ENCODE measurements at regions not wholly inside any gene's neighbourhood (a gene's known extent, or its start where the extent isn't known, plus 50 kb on each side); places are given as distances from the start of the nearest gene placed in this dataset.
"Not testable (repeated sequence)": the region's sequence is repeated elsewhere in the genome, so short reads cannot be mapped to it uniquely, and the experiment has no call there.

- FAIRE-seq (no peak), DNase-seq (ENCODE audit: insufficient read length, low spot score) (no peak)
- TF ChIP-seq, protein P1, sequence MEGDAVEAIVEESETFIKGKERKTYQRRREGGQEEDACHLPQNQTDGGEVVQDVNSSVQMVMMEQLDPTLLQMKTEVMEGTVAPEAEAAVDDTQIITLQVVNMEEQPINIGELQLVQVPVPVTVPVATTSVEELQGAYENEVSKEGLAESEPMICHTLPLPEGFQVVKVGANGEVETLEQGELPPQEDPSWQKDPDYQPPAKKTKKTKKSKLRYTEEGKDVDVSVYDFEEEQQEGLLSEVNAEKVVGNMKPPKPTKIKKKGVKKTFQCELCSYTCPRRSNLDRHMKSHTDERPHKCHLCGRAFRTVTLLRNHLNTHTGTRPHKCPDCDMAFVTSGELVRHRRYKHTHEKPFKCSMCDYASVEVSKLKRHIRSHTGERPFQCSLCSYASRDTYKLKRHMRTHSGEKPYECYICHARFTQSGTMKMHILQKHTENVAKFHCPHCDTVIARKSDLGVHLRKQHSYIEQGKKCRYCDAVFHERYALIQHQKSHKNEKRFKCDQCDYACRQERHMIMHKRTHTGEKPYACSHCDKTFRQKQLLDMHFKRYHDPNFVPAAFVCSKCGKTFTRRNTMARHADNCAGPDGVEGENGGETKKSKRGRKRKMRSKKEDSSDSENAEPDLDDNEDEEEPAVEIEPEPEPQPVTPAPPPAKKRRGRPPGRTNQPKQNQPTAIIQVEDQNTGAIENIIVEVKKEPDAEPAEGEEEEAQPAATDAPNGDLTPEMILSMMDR (IDR thresholded peaks at IDR 0.05; ENCODE audit: insufficient read depth, missing control alignments): no peak
Measured at GRCh38 chr18:54465502-54465901, 107.8 kb downstream of the C18orf54 start.

DNA sequence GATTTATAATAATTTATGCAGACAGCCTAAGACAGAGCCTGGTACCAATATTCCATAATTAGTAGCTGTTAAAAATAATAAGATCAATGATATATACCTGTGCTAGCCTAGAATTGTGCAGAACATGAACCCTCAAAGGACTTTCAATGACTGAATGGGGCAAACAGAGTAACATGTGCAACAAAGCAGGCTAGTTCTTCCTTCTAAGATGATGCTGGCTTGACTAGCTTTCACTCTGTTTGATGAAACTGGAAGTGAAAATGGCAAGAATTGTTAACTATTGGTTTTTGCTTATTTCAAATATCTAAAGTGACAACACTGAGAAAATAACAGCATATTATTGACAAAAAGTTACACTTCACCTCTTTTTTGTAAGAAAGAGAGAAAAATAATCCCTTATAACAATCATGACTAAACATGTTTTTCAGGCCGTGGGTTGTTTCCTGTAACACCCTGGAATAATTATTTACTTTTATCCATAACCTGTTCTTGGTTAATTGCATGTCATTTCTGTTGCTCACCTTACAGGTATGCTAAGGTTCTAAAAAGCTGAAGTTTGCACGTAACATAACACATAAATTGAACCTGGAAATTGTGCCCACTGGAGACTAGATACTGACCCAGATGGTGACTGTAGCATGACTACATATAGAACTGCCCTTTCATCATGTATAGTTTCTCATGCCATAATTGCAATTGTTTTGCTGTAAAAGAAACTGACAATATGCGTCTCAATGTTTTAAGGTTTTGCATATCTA is 108.7 kb downstream of the C18orf54 start:
- peak; percentile 97 for FAIRE-seq
- TF ChIP-seq, protein P1 (IDR thresholded peaks at IDR 0.05; ENCODE audit: insufficient read depth, missing control alignments): no peak
- no peak for DNase-seq (ENCODE audit: insufficient read length, low spot score)

- no peak for DNase-seq (ENCODE audit: insufficient read length, low spot score)
- no peak for FAIRE-seq
- TF ChIP-seq, protein P1 (IDR thresholded peaks at IDR 0.05; ENCODE audit: insufficient read depth, missing control alignments): no peak
Measured at GRCh38 chr18:54479365-54479764, 111.7 kb upstream of the DYNAP start.

DNA sequence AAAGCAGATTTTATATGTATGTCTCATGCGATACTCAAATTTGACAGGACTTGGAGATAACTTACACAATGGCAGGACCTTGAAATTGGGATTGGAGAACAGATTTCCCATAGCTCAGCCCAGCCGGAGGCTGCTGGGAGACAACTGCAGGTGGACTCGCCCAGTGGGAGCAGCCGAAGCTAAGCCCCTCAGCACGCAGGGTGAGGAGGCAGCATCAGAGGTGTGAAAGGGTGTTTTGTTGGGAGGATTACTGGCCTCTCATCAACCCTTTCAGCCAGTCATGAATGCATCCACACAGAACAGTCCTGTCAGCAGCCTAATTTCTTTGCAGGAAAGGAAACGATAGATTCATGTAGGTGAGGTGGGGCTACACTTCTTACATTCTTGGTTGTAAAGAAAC is 110.4 kb upstream of the DYNAP start:
- DNase-seq (ENCODE audit: insufficient read length, low spot score) (no peak), FAIRE-seq (peak; percentile 41)
- TF ChIP-seq, protein P1 (IDR thresholded peaks at IDR 0.05; ENCODE audit: insufficient read depth, missing control alignments): no peak

DNA sequence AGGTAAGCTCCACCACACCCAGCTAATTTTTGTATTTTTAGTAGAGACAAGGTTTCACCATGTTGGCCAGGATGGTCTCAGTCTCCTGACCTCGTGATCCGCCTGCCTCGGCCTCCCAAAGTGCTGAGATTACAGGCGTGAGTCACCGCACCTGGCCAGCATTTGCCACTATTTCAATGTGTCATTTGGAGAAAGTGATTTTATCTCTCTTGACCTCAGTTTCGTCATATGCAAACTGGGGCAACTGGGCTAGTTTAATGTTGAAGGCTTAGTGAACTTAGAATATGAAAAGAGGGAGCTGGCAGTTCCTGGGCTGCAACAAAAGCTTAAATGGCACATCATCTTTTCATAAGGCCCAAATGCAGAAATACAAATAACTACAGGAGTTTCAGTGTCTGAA is 88.6 kb upstream of the DYNAP start:
- DNase-seq (ENCODE audit: insufficient read length, low spot score); FAIRE-seq: not testable (repeated sequence)

GRCh38 chr18:54503131-54503894 is 87.7 kb upstream of the DYNAP start:
- TF ChIP-seq, protein P1 (IDR thresholded peaks at IDR 0.05; ENCODE audit: insufficient read depth, missing control alignments): no peak
- no peak for FAIRE-seq
- no peak for DNase-seq (ENCODE audit: insufficient read length, low spot score)

DNA sequence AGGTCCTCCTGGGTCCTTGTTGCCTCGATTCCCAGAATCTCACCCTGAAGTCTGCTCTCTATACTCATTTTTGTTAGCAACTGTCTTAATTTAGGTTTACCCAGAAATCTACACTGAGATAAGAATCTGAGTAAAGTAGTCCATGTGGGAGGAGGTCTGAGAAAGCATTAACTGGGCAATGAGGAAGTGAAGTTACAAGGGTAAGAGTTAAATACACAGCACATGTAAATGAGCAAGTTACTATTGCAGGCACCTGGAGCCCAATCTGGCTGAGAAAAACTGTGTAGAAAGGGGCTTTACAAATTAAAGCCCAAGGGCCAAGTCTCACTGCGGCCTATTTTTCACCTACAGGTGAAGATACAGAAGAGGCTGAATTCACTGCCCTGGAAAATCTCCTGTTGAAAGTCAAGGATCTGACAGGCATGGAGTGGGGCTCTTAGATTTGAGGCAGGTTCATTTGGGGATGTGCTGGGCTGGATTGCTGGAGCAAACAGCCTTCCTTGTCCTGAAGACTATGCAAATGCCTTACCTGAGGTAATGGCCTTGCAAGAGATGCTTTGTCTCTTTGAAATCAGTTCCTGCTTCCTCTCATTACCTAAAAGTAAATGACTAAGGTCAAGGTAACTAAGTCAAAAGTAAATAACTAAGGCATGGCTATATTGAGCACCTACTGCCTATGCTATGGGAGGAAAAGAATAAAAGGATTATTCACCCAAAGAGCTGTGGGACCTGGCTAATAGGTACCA is 84.4 kb upstream of the DYNAP start:
- FAIRE-seq: peak; percentile 66
- DNase-seq (ENCODE audit: insufficient read length, low spot score): no peak

More for the DNA sequence above, 84.4 kb upstream of the DYNAP start:
- TF ChIP-seq, protein P1 (IDR thresholded peaks at IDR 0.05; ENCODE audit: insufficient read depth, missing control alignments): no peak
